Endothelial cell of umbilical vein (primary cell): ENCODE measurements at regions not wholly inside any gene's neighbourhood (a gene's known extent, or its start where the extent isn't known, plus 50 kb on each side); places are given as distances from the start of the nearest gene placed in this dataset.

Experiments
- MYC ChIP-seq: IDR thresholded peaks from one replicate; pipeline ENCODE4 v1.6.1; 2011; ENCODE audit warnings: mild to moderate bottlenecking, low read depth, low read length
- POLR2A ChIP-seq: IDR thresholded peaks from 2 replicates; pipeline ENCODE4 v1.6.1; 2012; ENCODE audit warnings: low read depth, mild to moderate bottlenecking, control low read depth, low read length
- TF ChIP-seq, protein P1 (sequence below): IDR thresholded peaks from 2 replicates; pipeline ENCODE4 v1.6.1; 2011; ENCODE audit not compliant: insufficient read depth, insufficient read length

DNA sequence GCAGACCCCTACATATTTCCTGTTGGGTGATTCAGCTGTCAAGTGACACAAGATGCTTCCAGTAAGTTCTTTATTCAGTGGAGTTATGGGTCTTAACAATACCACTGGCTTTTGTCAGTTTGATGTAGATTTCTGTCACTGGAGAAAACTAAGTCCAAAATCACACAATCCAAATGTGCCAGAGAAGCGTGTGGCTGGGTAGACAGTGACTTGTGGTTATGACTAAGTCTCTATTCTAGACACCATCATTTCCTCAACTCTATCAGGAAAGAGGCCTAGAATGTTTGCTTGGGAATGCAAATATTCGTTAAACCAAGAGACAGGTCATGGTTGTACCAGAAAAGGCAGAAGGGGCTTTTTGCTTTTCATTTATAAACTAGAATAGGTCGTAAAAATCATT is 54.4 kb upstream of the HS3ST1 start:
- TF ChIP-seq, protein P1, sequence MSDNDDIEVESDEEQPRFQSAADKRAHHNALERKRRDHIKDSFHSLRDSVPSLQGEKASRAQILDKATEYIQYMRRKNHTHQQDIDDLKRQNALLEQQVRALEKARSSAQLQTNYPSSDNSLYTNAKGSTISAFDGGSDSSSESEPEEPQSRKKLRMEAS, result no peak
- no peak for TF ChIP-seq POLR2A
- no peak for TF ChIP-seq MYC
